ENCODE measurements at regions not wholly inside any gene's neighbourhood (a gene's known extent, or its start where the extent isn't known, plus 50 kb on each side); places are given as distances from the start of the nearest gene placed in this dataset.

DNA sequence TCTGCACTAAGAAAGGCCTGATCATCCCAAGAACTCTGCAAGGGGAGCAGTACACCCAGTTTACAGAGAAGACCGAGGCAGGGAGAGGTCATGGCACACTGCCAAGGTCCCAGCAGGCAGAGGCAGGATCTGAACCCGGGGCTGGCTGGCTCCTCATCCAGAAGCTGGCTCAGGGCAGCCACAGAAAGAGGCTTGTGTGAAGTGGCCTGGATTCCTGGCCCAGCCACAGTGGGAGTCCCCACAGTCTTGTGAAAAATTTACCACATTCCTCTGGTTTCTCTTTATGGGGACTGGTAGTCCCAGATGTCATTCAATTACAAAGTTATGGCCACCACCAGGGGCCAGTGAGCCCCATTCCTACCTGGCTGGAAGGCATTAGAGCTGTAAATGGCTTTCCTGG lies 440.5 kb downstream of the MIAT start:
- TF ChIP-seq, protein P1, sequence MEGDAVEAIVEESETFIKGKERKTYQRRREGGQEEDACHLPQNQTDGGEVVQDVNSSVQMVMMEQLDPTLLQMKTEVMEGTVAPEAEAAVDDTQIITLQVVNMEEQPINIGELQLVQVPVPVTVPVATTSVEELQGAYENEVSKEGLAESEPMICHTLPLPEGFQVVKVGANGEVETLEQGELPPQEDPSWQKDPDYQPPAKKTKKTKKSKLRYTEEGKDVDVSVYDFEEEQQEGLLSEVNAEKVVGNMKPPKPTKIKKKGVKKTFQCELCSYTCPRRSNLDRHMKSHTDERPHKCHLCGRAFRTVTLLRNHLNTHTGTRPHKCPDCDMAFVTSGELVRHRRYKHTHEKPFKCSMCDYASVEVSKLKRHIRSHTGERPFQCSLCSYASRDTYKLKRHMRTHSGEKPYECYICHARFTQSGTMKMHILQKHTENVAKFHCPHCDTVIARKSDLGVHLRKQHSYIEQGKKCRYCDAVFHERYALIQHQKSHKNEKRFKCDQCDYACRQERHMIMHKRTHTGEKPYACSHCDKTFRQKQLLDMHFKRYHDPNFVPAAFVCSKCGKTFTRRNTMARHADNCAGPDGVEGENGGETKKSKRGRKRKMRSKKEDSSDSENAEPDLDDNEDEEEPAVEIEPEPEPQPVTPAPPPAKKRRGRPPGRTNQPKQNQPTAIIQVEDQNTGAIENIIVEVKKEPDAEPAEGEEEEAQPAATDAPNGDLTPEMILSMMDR (IDR thresholded peaks at IDR 0.05; ENCODE audit: insufficient read depth, low read depth, low read length), result no peak
- no peak overlapping the region for H3K4me3 ChIP-seq (ENCODE audit: low read depth, low read length)
- DNase-seq (ENCODE audit: low read depth), result no peak

DNA sequence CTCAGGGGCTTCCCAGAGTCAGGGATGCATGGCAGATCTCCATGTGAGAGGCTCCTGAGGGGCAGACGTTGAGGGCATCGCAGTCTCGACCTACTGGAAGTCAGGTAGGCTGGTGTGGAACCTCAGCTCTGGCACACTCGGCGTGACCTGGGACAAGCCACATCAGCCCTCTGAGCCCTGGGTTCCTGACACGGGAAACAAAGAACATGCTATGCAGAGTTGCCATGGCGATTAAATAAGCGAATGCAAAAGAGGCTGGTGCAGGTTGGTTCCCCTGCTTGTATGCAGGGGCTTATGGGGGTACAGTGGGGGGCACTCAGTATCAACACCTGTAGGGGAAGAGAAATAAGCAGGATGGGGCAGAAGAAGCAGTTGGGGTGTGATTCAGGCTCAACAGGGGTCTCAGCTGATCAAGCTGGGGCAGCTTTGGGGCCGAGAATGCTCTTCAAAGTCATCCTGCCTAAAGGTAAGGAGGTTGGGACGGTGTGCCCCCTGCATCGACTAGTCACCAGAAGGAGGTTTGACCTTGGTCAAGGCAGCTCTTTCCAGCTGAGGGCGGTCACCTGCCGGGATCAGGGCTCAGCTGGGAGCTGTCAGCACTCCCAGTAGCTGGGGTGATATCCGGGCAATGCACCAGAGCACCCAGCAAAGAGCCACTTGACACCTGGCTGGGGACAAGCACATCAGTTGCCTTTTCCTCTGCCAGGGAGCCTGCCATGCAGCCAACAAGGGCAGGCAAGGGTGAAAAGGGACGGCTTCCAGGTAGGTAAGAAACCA lies 442.7 kb downstream of the MIAT start:
- no peak overlapping the region for H3K4me3 ChIP-seq (ENCODE audit: low read depth, low read length)
- TF ChIP-seq, protein P1 (IDR thresholded peaks at IDR 0.05; ENCODE audit: insufficient read depth, low read depth, low read length), result no peak
- no peak for DNase-seq (ENCODE audit: low read depth)

DNA sequence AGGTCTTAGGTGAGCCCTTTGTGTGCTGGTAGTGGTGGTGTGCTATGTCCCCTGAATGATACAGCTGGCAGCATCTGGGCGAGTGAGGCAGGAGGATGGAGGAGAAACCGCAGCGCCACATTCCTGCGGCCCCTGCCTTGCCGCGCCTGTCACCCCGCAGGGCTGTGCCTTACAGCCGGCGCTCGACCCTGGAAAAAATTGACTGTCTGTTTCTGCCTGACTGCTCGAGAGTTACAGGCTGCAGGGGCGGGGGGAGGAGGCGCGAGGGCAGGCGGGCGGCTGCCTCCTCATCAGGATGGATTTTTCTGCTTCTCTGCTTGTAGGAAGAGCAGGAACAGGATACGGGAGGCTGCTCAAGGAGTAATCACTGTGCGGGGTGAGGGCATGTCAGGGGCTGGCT lies 443.4 kb downstream of the MIAT start:
- H3K4me3 ChIP-seq (ENCODE audit: low read depth, low read length), result no peak overlapping the region
- DNase-seq (ENCODE audit: low read depth), result peak; percentile 64
- TF ChIP-seq, protein P1 (IDR thresholded peaks at IDR 0.05; ENCODE audit: insufficient read depth, low read depth, low read length), result no peak

DNA sequence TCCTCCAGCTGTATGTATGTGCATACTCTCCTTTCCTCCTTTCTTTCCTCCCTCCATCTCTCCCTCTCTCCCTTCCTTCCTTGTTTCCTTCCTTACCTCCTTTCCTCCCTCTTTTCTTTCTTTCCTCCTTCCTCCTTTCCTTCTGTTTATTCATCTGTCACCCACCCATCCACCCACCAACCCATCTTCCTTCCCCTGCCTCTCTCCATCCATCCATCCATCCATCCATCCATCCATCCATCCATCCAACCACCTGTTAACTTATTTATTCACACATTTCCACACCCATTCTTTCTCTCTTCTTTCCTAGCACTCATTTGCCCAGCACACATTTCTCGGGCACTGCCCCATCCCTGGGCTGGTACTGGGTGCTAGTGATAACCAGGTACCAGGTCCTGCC lies 443.9 kb downstream of the MIAT start:
- H3K4me3 ChIP-seq (ENCODE audit: low read depth, low read length), result no peak overlapping the region
- TF ChIP-seq, protein P1 (IDR thresholded peaks at IDR 0.05; ENCODE audit: insufficient read depth, low read depth, low read length), result no peak
- no peak for DNase-seq (ENCODE audit: low read depth)

DNA sequence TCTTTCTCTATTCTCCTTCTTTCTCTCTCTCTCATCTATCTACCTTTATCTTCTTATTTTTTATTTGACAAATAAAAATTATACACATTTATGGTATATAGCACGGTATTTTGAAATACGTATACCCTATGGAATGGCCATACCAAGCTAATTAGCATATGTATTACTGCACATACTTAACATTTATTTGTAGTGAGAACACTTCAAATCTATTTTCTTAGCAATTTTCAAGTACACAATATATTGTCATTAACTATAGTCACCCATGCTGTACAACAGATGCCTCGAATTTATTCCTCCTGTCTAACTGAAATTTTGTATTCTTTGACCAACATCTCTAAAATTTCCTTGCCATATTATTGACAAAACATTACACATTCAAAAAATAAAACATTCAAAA lies 447.1 kb downstream of the MIAT start:
- DNase-seq (ENCODE audit: low read depth), result no peak
- TF ChIP-seq, protein P1 (IDR thresholded peaks at IDR 0.05; ENCODE audit: insufficient read depth, low read depth, low read length), result no peak
- H3K4me3 ChIP-seq (ENCODE audit: low read depth, low read length), result no peak overlapping the region

DNA sequence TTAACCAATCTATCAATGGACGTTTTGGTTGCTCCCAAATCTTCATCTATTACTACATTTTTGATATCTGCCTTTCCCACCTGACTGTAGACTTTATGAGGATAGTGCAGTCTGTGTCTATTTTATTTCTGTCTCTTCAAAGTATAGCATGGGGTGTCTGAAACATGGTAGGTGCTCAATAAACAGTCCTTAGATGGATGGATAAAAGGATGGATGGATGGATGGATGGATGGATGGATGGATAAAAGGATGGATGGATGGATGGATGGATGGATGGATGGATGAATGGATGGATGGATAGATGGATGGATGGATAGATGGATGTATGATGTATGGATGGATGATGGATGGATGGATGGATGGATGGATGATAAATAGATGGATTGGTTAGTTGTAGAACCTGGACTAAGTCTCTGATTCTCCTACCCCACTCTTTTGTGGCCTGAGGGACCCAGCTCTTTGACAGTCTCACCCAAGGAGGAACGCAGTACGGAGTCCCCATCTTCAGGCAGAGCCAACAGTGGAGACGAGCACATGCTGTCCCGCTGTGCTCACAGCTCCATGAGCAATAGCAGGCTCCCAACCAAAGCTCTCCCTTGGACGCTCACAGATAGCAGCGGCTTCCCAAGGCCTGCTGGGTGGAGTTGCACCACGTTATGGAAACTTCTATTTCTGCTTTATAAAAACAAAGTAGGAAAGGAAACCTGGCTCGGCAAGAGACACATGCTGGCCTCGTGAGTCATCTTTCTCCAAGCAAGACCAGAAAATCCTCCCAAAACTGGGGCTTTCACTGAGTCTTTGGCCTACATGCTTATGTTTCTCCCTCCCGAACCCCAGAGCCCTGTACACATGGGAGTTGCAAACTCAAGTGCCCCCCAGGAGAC lies 448.0 kb downstream of the MIAT start:
- TF ChIP-seq, protein P1 (IDR thresholded peaks at IDR 0.05; ENCODE audit: insufficient read depth, low read depth, low read length), result no peak
- no peak overlapping the region for H3K4me3 ChIP-seq (ENCODE audit: low read depth, low read length)
- DNase-seq (ENCODE audit: low read depth), result peak; percentile 92

Measured in fibroblast of villous mesenchyme (primary cell).